Loucy (cell line): ENCODE measurements at regions not wholly inside any gene's neighbourhood (a gene's known extent, or its start where the extent isn't known, plus 50 kb on each side); places are given as distances from the start of the nearest gene placed in this dataset.

Experiments
- H2AFZ ChIP-seq: fragments of 200-600 bp; sonication (generic); 2 replicates; pipeline ENCODE4 v1.6.0; 2016; ENCODE audit warnings: antibody characterized with exemption, mild to moderate bottlenecking, low read length, moderate library complexity
- H3F3A ChIP-seq: fragments of 200-600 bp; 2 replicates; pipeline ENCODE4 v1.6.0; 2016; ENCODE audit warnings: antibody characterized with exemption, low read depth, mild to moderate bottlenecking
- H3K27me3 ChIP-seq: fragments of 200-600 bp; sonication (generic); 2 replicates; pipeline ENCODE4 v1.6.1; 2014; ENCODE audit warnings: low read length, mild to moderate bottlenecking; ENCODE audit not compliant: insufficient read depth, poor library complexity, severe bottlenecking
- H3K36me3 ChIP-seq: fragments of 200-600 bp; sonication (generic); 2 replicates; pipeline ENCODE4 v1.6.1; 2016; ENCODE audit warnings: low read length; ENCODE audit not compliant: insufficient read depth
- H3K4me1 ChIP-seq: fragments of 200-600 bp; sonication (generic); 2 replicates; pipeline ENCODE4 v1.5.1; 2014; ENCODE audit warnings: low read length, mild to moderate bottlenecking; ENCODE audit not compliant: insufficient read depth, poor library complexity, severe bottlenecking
- H3K4me2 ChIP-seq: fragments of 200-600 bp; sonication (generic); 2 replicates; pipeline ENCODE4 v1.6.0; 2014; ENCODE audit warnings: antibody characterized with exemption, low read length, low read depth, mild to moderate bottlenecking; ENCODE audit not compliant: poor library complexity, severe bottlenecking
- H3K4me3 ChIP-seq: fragments of 200-600 bp; sonication (generic); 2 replicates; pipeline ENCODE4 v1.5.1; 2014; ENCODE audit warnings: low read length, mild to moderate bottlenecking, mixed read lengths; ENCODE audit not compliant: poor library complexity, severe bottlenecking
- H3K79me2 ChIP-seq: fragments of 200-600 bp; sonication (generic); 2 replicates; pipeline ENCODE4 v1.6.1; 2014; ENCODE audit warnings: low read length; ENCODE audit not compliant: insufficient read depth
- H3K9ac ChIP-seq: fragments of 200-600 bp; sonication (generic); 2 replicates; pipeline ENCODE4 v1.6.0; 2014; ENCODE audit warnings: mild to moderate bottlenecking, low read depth, low read length, moderate library complexity; ENCODE audit not compliant: poor library complexity, severe bottlenecking
- H3K9me2 ChIP-seq: fragments of 200-600 bp; sonication (generic); replicated peaks from 2 replicates; pipeline ENCODE4 v1.6.1; 2016; ENCODE audit warnings: low read depth, low read length, mixed read lengths
- H3K9me3 ChIP-seq: fragments of 200-600 bp; sonication (generic); 2 replicates; pipeline ENCODE4 v1.6.1; 2014; ENCODE audit warnings: mild to moderate bottlenecking, antibody characterized with exemption, low read length, low read depth; ENCODE audit not compliant: insufficient read depth
- H4K20me1 ChIP-seq: fragments of 200-600 bp; sonication (generic); 2 replicates; pipeline ENCODE4 v1.6.0; 2014; ENCODE audit warnings: antibody characterized with exemption, low read length, mild to moderate bottlenecking; ENCODE audit not compliant: insufficient read depth, poor library complexity, severe bottlenecking
- CTCF ChIP-seq: fragments of 200-600 bp; sonication (generic); conservative IDR thresholded peaks from 2 replicates; pipeline ENCODE4 v1.5.1; 2014; ENCODE audit warnings: mild to moderate bottlenecking, antibody characterized with exemption, low read length
- EZH2phosphoT487 ChIP-seq: fragments of 200-600 bp; IDR thresholded peaks from 2 replicates; pipeline ENCODE4 v1.6.1; 2018; ENCODE audit warnings: antibody characterized with exemption, mild to moderate bottlenecking, moderate library complexity, borderline replicate concordance

GRCh38 chr2:17156086-17156485 lies 362.2 kb downstream of the RAD51AP2 start:
- H3F3A ChIP-seq = no peaks in the 10 kb centered on the region

GRCh38 chr2:17149945-17150344 lies 368.3 kb downstream of the RAD51AP2 start:
- no peak overlapping the region for H3K9ac ChIP-seq
- TF ChIP-seq CTCF (no peak), EZH2phosphoT487 (no peak)
- no peaks in the 10 kb centered on the region for H3K27me3 ChIP-seq
- no peaks in the 10 kb centered on the region for H4K20me1 ChIP-seq
- H3F3A ChIP-seq = no peaks in the 10 kb centered on the region
- H3K9me2 ChIP-seq = no peaks in the 10 kb centered on the region
- H3K36me3 ChIP-seq = no peaks in the 10 kb centered on the region
- H3K4me1 ChIP-seq = peaks cover 3% of the 10 kb centered on the region
- H3K79me2 ChIP-seq = no peaks in the 10 kb centered on the region
- H3K4me2 ChIP-seq = no peak overlapping the region
- no peak overlapping the region for H3K4me3 ChIP-seq
- no peaks in the 10 kb centered on the region for H3K9me3 ChIP-seq
- H2AFZ ChIP-seq = no peak overlapping the region

More at GRCh38 chr2:17156086-17156485, 362.2 kb downstream of the RAD51AP2 start:
- no peaks in the 10 kb centered on the region for H3K27me3 ChIP-seq
- H3K4me2 ChIP-seq = no peak overlapping the region
- H3K9ac ChIP-seq = no peak overlapping the region
- H4K20me1 ChIP-seq = no peaks in the 10 kb centered on the region
- no peak overlapping the region for H3K4me3 ChIP-seq
- H3K36me3 ChIP-seq = no peaks in the 10 kb centered on the region
- no peaks in the 10 kb centered on the region for H3K9me3 ChIP-seq
- H3K79me2 ChIP-seq = no peaks in the 10 kb centered on the region
- H3K9me2 ChIP-seq = no peaks in the 10 kb centered on the region
- TF ChIP-seq EZH2phosphoT487 = no peak
- no peak for TF ChIP-seq CTCF
- H2AFZ ChIP-seq = no peak overlapping the region
- no peaks in the 10 kb centered on the region for H3K4me1 ChIP-seq

- H3K79me2 ChIP-seq = no peaks in the 10 kb centered on the region
- no peak overlapping the region for H3K9ac ChIP-seq
- no peaks in the 10 kb centered on the region for H4K20me1 ChIP-seq
- no peak overlapping the region for H3K4me2 ChIP-seq
- H3K4me3 ChIP-seq = no peak overlapping the region
- no peaks in the 10 kb centered on the region for H3K9me2 ChIP-seq
- no peaks in the 10 kb centered on the region for H3K9me3 ChIP-seq
- no peaks in the 10 kb centered on the region for H3K36me3 ChIP-seq
- H3F3A ChIP-seq = no peaks in the 10 kb centered on the region
- H2AFZ ChIP-seq = peak overlapping the region; percentile 56; the same call in 1 of the 2 replicates
- no peak for TF ChIP-seq EZH2phosphoT487
- peak; percentile 68 for TF ChIP-seq CTCF
- H3K27me3 ChIP-seq = no peaks in the 10 kb centered on the region
- H3K4me1 ChIP-seq = peaks cover 3% of the 10 kb centered on the region
Measured at GRCh38 chr2:17148407-17149145, 369.7 kb downstream of the RAD51AP2 start.
